Mesendoderm (in vitro differentiated cells): ENCODE measurements at regions not wholly inside any gene's neighbourhood (a gene's known extent, or its start where the extent isn't known, plus 50 kb on each side); places are given as distances from the start of the nearest gene placed in this dataset.

Experiments used
- DNase-seq: peaks from one replicate; pipeline ENCODE4 v3.0.0; 2013
- H2AK5ac ChIP-seq: 2 replicates; pipeline ENCODE4 v1.6.1; 2013; ENCODE audit warnings: low read length, inconsistent platforms
- H2BK120ac ChIP-seq: 2 replicates; pipeline ENCODE4 v1.6.1; 2013; ENCODE audit warnings: low read depth, mild to moderate bottlenecking, low read length, moderate library complexity, mixed read lengths
- H2BK15ac ChIP-seq: replicated peaks from 2 replicates; pipeline ENCODE4 v1.6.1; 2013; ENCODE audit warnings: low read depth, mild to moderate bottlenecking, moderate library complexity
- H2BK5ac ChIP-seq: 2 replicates; pipeline ENCODE4 v1.6.1; 2013; ENCODE audit warnings: low read length, inconsistent platforms
- H3K18ac ChIP-seq: 2 replicates; pipeline ENCODE4 v1.6.1; 2013; ENCODE audit warnings: mild to moderate bottlenecking, low read length, mixed read lengths
- H3K23ac ChIP-seq: one replicate; pipeline ENCODE4 v1.6.1; 2013; ENCODE audit warnings: low read length
- H3K27ac ChIP-seq: 2 replicates; pipeline ENCODE4 v1.5.1; 2013; ENCODE audit warnings: low read depth, mild to moderate bottlenecking, inconsistent platforms, low read length, moderate library complexity
- H3K27me3 ChIP-seq: 2 replicates; pipeline ENCODE4 v1.6.1; 2013; ENCODE audit warnings: low read length, control low read depth, mild to moderate bottlenecking, inconsistent platforms; ENCODE audit not compliant: insufficient read depth, poor library complexity
- H3K36me3 ChIP-seq: 2 replicates; pipeline ENCODE4 v1.6.1; 2013; ENCODE audit warnings: low read length, inconsistent platforms; ENCODE audit not compliant: control insufficient read depth, insufficient read depth
- H3K4ac ChIP-seq: one replicate; pipeline ENCODE4 v1.6.1; 2013; ENCODE audit warnings: low read depth, mild to moderate bottlenecking, low read length, moderate library complexity
- H3K4me1 ChIP-seq: 2 replicates; pipeline ENCODE4 v1.6.1; 2013; ENCODE audit warnings: low read depth, low read length, inconsistent platforms; ENCODE audit not compliant: control insufficient read depth
- H3K4me2 ChIP-seq: 2 replicates; pipeline ENCODE4 v1.6.1; 2013; ENCODE audit warnings: low read length
- H3K4me3 ChIP-seq: 2 replicates; pipeline ENCODE4 v1.5.1; 2013; ENCODE audit warnings: mild to moderate bottlenecking, low read length
- H3K56ac ChIP-seq: one replicate; pipeline ENCODE4 v1.6.1; 2013; ENCODE audit warnings: low read length
- H3K79me1 ChIP-seq: 2 replicates; pipeline ENCODE4 v1.6.1; 2013; ENCODE audit warnings: low read length, inconsistent platforms
- H3K79me2 ChIP-seq: 2 replicates; pipeline ENCODE4 v1.6.1; 2013; ENCODE audit warnings: mild to moderate bottlenecking, low read length; ENCODE audit not compliant: control insufficient read depth, insufficient read depth
- H3K9ac ChIP-seq: 2 replicates; pipeline ENCODE4 v1.6.1; 2013; ENCODE audit warnings: low read length, inconsistent platforms
- H4K5ac ChIP-seq: one replicate; pipeline ENCODE4 v1.6.1; 2013; ENCODE audit warnings: low read length
- H4K8ac ChIP-seq: one replicate; pipeline ENCODE4 v1.6.1; 2013; ENCODE audit warnings: low read depth, mild to moderate bottlenecking, control low read depth, low read length, moderate library complexity
- WGBS: extraction: QIAGEN DNeasy Blood & Tissue Kit; methylation state at CpG from one replicate; pipeline ENCODE4 v1.1.7; 2013; ENCODE audit warnings: low lambda C conversion rate, missing lambda C conversion rate; ENCODE audit not compliant: insufficient coverage; ENCODE audit errors: extremely low coverage; 5-methylcytosine and 5-hydroxymethylcytosine counted together

DNA sequence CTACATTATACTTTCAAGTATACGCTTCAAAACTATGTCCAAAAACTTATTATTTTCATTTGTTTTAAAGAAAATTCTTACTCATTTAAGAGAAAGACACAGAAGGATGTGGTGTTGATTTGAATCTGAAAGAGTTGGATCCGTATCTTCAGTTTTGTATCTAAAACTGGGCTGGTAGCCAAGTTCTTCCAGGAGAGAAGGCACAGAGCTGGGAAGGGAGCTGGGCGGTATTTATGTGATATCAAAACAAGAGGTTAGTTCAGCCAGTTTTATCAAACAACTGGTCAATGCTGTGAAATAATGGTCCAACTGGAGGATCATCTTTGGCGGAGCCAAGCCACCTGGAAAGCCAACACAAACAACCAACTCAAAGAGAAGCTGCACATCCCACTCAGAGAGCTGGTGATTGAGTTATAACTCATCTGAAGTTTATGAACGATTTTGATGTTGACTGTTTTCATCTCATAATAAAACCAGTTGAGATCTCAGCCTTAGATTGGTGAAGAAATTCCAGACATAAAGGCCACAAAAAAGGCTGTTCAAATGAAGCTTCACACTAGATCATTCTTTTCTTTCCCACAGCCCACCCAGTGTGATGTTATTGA, 489.6 kb upstream of the RASGRP1 start:
- no peak overlapping the region for H3K9ac ChIP-seq
- H3K27me3 ChIP-seq: no peaks in the 10 kb centered on the region
- H2BK120ac ChIP-seq: no peak overlapping the region
- no peak overlapping the region for H3K4ac ChIP-seq
- H2BK5ac ChIP-seq: no peak overlapping the region
- no peak overlapping the region for H4K8ac ChIP-seq
- no peak overlapping the region for H3K18ac ChIP-seq
- DNase-seq: no peak
- no peaks in the 10 kb centered on the region for H3K36me3 ChIP-seq
- H2BK15ac ChIP-seq: no peak overlapping the region
- H3K79me2 ChIP-seq: no peaks in the 10 kb centered on the region
- no peak overlapping the region for H3K27ac ChIP-seq
- WGBS: no CpG with 5 or more reads among the region's 5 CpGs
- no peak overlapping the region for H3K4me3 ChIP-seq
- H2AK5ac ChIP-seq: no peak overlapping the region
- no peak overlapping the region for H3K23ac ChIP-seq
- H3K4me1 ChIP-seq: no peaks in the 10 kb centered on the region
- no peak overlapping the region for H4K5ac ChIP-seq
- no peaks in the 10 kb centered on the region for H3K79me1 ChIP-seq
- no peak overlapping the region for H3K4me2 ChIP-seq
- H3K56ac ChIP-seq: no peak overlapping the region

GRCh38 chr15:39056357-39056756, 491.7 kb upstream of the RASGRP1 start:
- Histone ChIP-seq H2AK5ac (no peak overlapping the region), H3K56ac (no peak overlapping the region), H3K36me3 (no peaks in the 10 kb centered on the region), H3K18ac (no peak overlapping the region), H3K4me1 (no peaks in the 10 kb centered on the region), H3K4ac (no peak overlapping the region), H2BK5ac (no peak overlapping the region), H3K9ac (no peak overlapping the region), H3K79me2 (no peaks in the 10 kb centered on the region), H4K5ac (no peak overlapping the region), H4K8ac (no peak overlapping the region), H2BK15ac (no peak overlapping the region), H3K23ac (no peak overlapping the region), H3K4me2 (no peak overlapping the region), H3K27me3 (no peaks in the 10 kb centered on the region), H2BK120ac (no peak overlapping the region), H3K4me3 (no peak overlapping the region), H3K27ac (no peak overlapping the region), H3K79me1 (no peaks in the 10 kb centered on the region)
- no CpG with 5 or more reads among the region's 1 CpG for WGBS
- no peak for DNase-seq

GRCh38 chr15:39058351-39059131, 493.9 kb upstream of the RASGRP1 start:
- no peaks in the 10 kb centered on the region for H3K79me2 ChIP-seq

DNA sequence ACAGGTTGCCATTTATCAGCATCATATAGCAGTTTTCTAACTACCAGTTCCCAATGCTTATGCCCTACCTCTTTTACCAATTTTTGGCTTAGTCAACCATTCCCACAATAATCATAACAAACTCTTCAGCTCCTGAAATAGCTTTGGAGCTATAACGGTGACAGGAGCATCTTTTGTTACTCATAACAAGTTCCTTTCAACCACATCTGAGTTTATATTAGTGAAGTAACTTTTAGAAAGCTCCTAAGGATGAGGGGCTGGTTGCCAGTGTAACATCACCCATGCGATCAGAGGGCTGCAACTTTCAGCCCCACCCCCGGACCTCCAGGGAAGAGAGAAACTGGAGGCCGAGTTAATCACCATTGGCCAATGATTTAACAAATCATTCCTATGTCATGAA, 495.3 kb upstream of the RASGRP1 start:
- no peak overlapping the region for H3K18ac ChIP-seq
- no peaks in the 10 kb centered on the region for H3K4me1 ChIP-seq
- no peak overlapping the region for H2BK120ac ChIP-seq
- H3K56ac ChIP-seq: no peak overlapping the region
- H2BK15ac ChIP-seq: no peak overlapping the region
- H3K4me2 ChIP-seq: no peak overlapping the region
- H4K5ac ChIP-seq: no peak overlapping the region
- H3K79me1 ChIP-seq: no peaks in the 10 kb centered on the region
- WGBS: no CpG with 5 or more reads among the region's 4 CpGs
- H3K23ac ChIP-seq: no peak overlapping the region
- H2AK5ac ChIP-seq: no peak overlapping the region
- no peak overlapping the region for H4K8ac ChIP-seq
- no peak overlapping the region for H3K9ac ChIP-seq
- H3K36me3 ChIP-seq: no peaks in the 10 kb centered on the region
- no peak overlapping the region for H3K27ac ChIP-seq
- DNase-seq: no peak
- H3K4ac ChIP-seq: no peak overlapping the region
- no peaks in the 10 kb centered on the region for H3K27me3 ChIP-seq
- H3K4me3 ChIP-seq: no peak overlapping the region
- no peaks in the 10 kb centered on the region for H3K79me2 ChIP-seq
- no peak overlapping the region for H2BK5ac ChIP-seq

More at GRCh38 chr15:39058351-39059131, 493.9 kb upstream of the RASGRP1 start:
- Histone ChIP-seq H3K79me1 (no peaks in the 10 kb centered on the region), H3K4me3 (no peak overlapping the region), H3K4me2 (no peak overlapping the region), H4K5ac (no peak overlapping the region), H3K36me3 (no peaks in the 10 kb centered on the region), H3K27ac (no peak overlapping the region), H3K23ac (no peak overlapping the region), H3K4ac (no peak overlapping the region), H3K56ac (no peak overlapping the region), H2BK15ac (no peak overlapping the region), H3K18ac (no peak overlapping the region), H2AK5ac (no peak overlapping the region), H3K4me1 (no peaks in the 10 kb centered on the region), H3K27me3 (no peaks in the 10 kb centered on the region), H3K9ac (no peak overlapping the region), H2BK5ac (no peak overlapping the region), H2BK120ac (no peak overlapping the region), H4K8ac (no peak overlapping the region)
- no CpG with 5 or more reads among the region's 6 CpGs for WGBS
- DNase-seq: no peak

- H3K18ac ChIP-seq: no peak overlapping the region
- no peaks in the 10 kb centered on the region for H3K79me2 ChIP-seq
- H2BK15ac ChIP-seq: no peak overlapping the region
- no peak overlapping the region for H3K4me3 ChIP-seq
- no peak overlapping the region for H3K27ac ChIP-seq
- H3K4ac ChIP-seq: no peak overlapping the region
- H2AK5ac ChIP-seq: no peak overlapping the region
- H3K4me2 ChIP-seq: no peak overlapping the region
- no peak overlapping the region for H3K9ac ChIP-seq
- peak; percentile 34 for DNase-seq
- H3K36me3 ChIP-seq: no peaks in the 10 kb centered on the region
- H2BK120ac ChIP-seq: no peak overlapping the region
- no peaks in the 10 kb centered on the region for H3K27me3 ChIP-seq
- H3K56ac ChIP-seq: no peak overlapping the region
- no peak overlapping the region for H4K8ac ChIP-seq
- H2BK5ac ChIP-seq: no peak overlapping the region
- no CpG with 5 or more reads among the region's 6 CpGs for WGBS
- no peaks in the 10 kb centered on the region for H3K4me1 ChIP-seq
- H4K5ac ChIP-seq: no peak overlapping the region
- no peak overlapping the region for H3K23ac ChIP-seq
- no peaks in the 10 kb centered on the region for H3K79me1 ChIP-seq
Observed at GRCh38 chr15:39061952-39062464, 497.4 kb upstream of the RASGRP1 start.
